ENCODE measurements at regions not wholly inside any gene's neighbourhood (a gene's known extent, or its start where the extent isn't known, plus 50 kb on each side); places are given as distances from the start of the nearest gene placed in this dataset.
"Not testable (repeated sequence)": the region's sequence is repeated elsewhere in the genome, so short reads cannot be mapped to it uniquely, and the experiment has no call there.

GRCh38 chr2:109721135-109721534, 73.0 kb upstream of the RGPD5 start:
- DNase-seq = no peak

- DNase-seq = no peak
Measured at GRCh38 chr2:109721626-109722025, 72.5 kb upstream of the RGPD5 start.

- DNase-seq = no peak
Measured at GRCh38 chr2:109722026-109722425, 72.1 kb upstream of the RGPD5 start.

- DNase-seq = not testable (repeated sequence)
Measured at GRCh38 chr2:109722640-109723039, 71.5 kb upstream of the RGPD5 start.

DNA sequence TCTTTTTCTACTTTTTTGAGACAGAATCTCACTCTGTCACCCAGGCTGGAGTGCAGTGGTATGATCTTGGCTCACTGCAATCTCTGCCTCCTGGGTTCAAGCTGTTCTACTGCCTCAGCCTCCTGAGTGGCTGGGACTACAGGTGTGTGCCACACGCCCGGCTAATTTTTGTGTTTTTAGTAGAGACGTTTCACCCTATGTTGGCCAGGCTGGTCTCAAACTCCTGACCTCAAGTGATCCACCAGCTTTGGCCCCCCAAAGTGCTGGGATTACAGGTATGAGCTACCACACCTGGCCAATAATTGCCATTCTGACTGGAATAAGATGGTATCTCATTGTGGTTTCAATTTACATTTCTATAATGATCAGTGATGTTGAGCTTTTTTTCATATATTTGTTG, 71.0 kb upstream of the RGPD5 start:
- DNase-seq = not testable (repeated sequence)

- no peak for DNase-seq
Measured at GRCh38 chr2:109724533-109725460, 69.3 kb upstream of the RGPD5 start.

GRCh38 chr2:109726379-109727270, 67.5 kb upstream of the RGPD5 start:
- no peak for DNase-seq

- DNase-seq = no peak
Measured at GRCh38 chr2:109727929-109728447, 66.1 kb upstream of the RGPD5 start.

DNA sequence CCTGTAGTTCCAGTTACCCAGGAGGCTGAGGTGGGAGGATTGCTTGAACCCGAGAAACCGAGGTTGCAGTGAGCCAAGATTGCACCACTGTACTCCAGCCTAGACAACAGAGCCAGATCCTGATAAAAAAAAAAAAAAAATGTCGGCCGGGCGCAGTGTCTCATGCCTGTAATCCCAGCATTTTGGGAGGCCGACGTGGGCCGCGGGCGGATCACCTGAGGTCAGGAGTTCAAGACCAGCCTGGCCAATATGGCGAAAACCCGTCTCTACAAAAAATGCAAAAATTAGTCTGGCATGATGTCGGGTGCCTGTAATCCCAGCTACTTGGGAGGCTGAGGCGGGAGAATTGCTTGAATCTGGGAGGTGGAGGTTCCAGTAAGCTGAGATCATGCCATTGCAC, 60.4 kb upstream of the RGPD5 start:
- DNase-seq = not testable (repeated sequence)

DNA sequence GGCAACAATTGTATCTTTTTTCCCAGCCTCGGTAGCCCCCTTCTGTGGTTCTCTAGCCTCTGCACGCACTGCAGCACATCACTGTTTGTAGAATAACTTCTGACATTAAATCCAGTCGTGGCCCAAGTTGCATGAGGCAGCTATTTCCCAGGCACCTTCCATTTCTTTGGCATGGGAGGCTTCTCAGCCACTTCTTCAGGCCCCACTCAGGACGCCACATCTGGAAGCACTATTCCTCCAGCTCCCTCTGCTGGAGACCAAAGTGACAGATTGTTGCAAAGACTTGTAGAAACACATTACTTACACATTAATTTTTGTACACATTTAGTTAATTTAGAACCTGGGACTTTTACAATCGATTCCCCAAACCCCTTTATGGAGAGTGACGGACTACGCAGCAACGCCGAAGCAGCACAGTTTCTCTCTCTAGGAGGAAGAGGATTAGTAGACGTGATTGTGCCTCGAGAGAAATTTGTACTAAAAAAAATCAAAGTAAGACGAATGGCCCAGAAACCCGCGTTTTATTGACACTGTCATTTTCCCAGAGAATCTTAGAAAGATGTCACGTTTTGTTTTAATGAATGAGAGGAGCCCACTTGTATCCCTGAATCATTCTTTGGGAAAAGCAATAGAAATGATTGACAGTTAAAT, 57.8 kb upstream of the RGPD5 start:
- peak; percentile 30 for DNase-seq
